ENCODE measurements at regions not wholly inside any gene's neighbourhood (a gene's known extent, or its start where the extent isn't known, plus 50 kb on each side); places are given as distances from the start of the nearest gene placed in this dataset.

DNA sequence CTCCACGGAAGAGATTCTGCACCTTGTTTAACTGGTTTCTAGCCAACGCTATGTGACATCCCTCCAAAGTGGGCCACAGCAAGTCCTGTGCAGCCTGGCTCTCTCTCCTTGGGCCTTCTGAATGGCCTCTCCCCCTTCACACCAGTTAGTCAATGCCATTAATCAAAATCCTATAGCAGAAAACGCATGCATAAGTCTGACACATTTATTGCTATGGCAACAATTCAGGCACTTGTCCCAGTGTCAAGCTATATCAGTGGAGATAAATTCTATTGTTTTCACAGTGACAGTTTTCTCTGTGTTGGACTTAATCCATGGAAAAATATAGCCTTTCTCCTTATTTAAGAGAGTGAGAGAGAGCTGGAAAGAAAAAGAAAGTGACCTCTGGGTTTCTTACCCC is 87.2 kb upstream of the TOX3 start:
- DNase-seq: no peak

DNA sequence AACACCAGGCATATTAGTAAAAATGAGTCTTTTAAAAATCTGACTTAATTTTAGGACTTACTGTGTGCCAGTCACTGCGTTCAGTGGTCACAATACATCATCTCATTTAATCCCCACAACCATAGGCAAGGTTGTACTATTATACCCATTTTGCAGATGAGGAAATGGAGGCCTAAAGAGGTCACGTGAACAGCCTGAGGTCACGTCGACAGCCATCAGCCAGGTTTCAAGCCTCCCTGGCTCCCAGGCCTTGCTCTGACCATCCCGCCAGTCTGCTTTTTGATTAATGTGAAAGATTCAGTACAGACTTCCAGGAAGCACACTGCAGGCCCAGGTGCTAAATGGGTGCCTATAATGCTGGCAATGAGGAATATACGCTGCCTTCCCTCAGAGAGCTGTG is 86.3 kb upstream of the TOX3 start:
- no peak for DNase-seq

DNA sequence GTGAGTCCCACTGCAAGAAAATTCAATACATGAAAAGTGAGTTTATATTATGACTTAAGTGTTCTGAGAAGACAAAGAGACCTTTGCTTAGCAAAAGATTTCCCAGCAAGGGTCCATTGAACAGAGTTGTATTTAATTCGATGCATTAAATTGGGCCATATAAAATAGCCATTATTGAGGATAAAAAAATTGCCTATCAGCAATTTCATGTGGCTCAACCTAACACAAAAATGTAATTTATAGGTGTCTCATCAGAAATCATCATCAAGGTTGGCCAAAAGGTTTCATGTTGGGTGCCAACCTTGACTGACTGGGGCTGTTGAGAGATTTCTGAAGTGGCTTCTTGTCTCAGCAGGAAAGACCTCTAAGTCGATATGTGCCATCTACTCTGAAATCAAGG is 84.8 kb upstream of the TOX3 start:
- DNase-seq: no peak

DNA sequence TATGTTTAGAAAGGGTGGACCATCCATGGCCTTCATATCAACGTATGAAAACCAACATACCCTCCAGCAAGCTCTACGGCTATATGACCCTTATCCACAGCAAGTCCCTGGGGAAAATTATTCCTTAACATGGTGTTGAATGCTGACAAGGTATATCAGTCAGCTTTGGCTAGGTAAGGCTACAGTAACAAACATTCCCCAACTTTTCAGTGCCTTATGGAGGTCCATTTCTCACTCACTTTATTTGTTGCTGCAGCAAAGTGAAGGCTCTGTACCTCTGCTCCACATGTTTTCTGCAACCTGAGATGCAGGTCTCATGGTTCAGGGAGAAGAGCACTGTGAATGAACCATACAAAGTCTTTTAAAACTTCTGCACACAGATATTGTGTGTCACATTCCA is 83.8 kb upstream of the TOX3 start:
- DNase-seq: no peak

DNA sequence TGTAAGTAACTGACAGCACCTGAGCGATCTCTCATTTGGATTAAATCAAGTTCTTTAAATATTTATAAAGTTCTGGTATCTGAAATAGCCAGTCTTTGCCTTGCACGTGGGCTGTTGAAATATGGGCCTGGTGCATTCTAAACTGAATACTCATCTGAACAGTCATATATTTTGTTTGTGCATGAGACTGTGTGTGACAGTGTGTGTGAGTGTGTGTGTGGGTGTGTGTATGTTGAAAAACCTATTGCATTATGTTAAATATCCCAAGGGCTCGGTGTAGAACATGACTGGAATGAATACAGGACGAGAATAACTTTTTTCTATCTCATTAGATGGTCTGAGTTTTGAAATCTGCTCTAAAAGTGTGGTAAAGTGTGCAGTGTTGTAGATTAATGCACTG is 82.4 kb upstream of the TOX3 start:
- no peak for DNase-seq

DNA sequence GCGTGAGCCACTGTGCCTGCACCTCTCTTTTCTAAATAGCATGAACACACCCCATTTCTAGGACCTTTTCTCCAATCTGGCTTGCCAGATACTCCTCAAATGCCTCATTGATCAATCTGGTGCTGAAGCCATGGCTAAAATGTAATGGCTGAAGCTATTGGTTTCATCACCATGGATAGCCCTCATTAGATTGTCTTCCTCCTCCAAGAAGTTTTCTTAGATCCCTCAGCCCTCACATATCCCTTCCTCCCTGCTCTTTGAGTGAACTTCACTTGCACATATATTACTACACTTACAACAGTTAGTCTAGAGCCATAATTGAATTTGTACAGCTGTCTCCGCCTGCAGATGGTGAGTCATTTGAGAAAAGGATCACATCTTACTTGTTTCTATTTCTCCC is 77.9 kb upstream of the TOX3 start:
- DNase-seq: no peak

DNA sequence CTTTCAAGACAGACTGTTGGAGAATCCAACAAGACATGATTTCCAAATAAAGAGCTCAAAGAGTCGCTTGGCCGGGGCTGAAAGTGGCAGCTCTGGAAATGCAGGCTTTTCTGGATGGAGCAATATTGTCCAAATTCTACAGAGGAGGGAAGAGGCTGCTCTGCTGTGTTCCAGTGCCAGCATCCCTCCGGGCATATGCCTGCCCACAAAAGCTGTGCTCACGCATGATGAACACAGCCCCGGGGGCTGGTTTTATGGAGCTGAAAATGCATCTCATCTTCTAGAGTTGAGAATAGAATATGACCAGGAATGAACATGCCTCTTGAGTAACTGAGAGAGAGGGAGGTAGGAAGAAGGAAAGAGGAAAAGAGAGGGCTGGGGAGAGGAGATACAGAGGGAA is 74.7 kb upstream of the TOX3 start:
- DNase-seq: no peak

DNA sequence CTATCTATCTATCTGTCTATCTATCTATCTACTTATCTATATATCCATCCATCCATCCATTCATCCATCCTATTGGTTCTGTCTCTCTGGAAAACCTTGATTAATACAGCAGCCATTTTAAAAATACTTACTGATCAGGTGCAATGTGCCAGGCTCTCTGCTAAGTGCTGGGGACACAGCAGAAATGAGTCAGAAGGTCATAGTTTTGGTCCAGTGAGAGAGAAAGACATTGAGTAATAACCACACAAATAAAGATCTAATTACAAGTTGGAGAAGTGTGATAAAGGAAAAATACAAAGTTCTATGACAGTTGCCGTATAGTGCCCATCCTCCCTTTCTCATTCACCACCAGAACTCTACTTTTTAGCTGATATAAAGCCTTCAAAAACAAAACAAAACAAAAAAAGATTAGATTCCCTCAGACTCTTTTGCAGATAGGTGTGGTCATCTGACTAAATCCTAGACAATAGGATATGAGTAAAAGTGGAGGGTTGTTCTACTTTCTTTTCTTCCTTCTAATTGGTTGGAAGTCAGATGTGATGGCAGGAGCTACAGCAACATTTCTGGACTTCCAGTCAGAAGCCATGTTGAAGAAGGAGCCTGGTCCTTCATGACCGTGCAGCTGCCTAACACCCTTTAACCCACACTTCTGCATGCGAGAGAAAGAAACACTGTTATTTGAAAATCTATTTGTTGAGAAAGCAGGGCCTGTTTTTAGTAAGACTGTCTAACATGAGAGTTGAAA is 72.0 kb upstream of the TOX3 start:
- no peak for DNase-seq

DNA sequence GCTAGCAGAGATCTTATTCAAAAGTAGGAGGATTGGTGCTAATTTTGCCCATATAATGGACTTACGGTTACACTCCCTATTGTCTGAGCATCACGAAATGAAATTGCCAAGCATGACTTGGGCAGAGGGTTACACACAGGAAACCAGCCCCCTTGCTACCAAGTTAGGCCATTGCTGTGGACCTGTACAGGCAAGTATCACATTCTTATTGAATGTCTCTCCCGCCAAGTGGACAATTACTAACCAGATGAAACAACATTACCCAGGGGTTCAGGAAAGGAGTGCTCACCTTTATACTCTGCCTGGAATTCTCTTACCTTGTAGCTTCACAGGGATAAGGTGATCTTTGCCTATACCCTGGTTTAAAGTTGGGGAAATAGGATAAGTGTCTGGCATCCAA is 70.6 kb upstream of the TOX3 start:
- no peak for DNase-seq

DNA sequence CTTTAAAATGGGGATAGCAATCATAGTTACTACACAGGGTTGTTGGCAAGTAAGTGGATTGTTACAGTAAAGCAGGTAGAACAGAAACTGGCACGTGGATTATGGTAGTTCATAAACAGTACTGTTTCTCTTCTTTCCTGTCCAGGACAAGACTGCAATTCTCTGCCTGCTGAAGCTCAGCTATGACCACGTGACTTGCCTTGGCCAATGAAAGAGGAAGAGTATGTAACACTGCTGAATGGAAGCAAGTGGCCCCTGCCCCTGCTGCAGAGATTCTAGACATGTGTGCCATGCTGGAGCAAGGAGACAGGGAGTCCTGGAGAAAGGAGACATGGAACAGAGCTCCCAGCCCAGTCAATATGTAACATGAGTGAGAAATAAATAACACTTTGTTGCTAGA is 66.6 kb upstream of the TOX3 start:
- DNase-seq: no peak

DNA sequence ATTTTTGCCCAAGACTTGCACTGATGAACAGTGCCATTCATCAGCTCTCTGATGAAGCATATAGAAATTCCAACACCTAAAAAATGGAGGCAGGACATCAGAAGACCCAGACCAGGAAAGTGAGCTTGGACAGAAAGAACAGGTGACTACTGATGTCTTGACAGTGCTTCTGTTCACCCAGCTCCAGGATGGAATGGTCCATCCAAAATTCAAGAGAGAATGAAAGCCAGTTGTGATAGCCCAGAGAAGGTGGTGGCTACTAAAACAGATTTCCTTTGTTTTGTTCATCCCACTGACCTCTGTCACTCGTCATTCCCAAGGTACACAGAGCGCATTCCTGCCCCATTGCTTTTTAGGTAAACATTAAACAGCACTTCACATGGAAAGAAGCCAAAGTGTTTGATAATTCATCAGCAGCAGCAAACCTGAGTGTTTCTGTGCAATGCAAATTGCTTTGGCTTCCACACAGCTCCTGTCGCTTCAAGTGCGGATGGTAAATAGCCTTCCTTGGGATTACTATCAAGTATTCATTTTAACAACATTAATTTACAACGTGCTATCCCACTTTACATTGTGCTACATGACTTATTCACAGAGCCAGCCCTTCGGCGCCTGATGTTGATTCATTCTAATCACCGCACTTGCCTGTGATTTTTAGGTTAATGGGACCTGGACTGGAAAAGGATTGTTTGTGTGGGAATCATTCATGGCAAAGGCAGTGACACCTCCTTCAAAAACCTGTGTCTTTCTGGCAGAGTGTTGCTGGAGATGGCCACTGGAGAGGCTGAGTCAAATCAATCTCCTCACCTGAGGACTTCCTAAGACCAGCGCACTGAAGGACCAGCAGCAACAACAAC is 65.1 kb upstream of the TOX3 start:
- DNase-seq: no peak

DNA sequence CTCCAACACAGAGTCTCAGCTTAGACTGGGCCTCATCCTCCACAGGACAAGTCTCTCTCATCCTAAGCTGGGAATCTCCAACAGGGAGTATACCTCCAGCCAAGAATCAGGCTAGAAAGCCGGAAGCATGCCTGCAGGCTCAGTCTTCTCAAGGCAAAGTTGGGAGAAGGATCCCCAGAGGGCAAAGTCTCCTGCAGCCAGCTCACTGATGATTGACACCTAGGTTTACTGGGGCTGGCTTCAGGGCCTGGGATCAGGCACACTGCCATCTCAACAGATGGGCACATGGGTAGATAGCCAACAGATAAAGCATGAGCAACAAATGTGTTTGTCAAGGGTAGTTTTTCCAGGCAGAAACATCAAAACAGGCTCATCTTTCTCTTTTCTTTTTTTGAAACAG is 56.1 kb upstream of the TOX3 start:
- DNase-seq: no peak

DNA sequence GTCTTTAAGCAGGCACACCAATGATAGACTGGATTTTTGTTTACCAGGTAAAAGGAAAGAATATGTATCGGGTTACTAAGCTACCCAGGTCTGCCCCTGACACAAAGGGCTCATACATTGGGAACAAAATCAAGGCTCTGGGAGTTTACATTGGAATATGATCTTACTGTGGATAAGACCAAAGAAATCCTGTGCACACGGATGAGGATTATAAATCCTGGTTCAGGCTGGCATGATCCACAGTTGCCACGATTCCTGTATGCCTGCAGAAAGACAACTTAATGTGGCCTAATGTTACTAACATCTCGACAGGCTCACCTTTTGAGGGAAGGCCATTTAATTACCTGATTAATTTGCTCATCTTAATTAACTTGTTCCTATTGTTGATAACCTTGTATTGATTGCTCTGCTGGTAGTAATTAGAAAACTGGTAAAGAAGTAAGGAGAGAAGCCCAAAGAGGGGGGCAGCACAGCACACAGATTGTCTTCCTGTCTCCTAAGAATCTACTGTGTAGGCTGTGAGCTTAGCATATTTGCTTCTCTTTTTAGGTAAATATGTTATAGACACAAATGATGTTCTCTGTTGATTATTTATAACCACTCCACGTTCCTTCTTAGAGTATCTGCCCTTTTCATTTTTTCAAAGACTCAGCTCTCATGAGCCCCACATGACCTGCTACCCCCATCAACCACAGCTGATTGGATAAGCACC is 51.0 kb upstream of the TOX3 start:
- no peak for DNase-seq

DNA sequence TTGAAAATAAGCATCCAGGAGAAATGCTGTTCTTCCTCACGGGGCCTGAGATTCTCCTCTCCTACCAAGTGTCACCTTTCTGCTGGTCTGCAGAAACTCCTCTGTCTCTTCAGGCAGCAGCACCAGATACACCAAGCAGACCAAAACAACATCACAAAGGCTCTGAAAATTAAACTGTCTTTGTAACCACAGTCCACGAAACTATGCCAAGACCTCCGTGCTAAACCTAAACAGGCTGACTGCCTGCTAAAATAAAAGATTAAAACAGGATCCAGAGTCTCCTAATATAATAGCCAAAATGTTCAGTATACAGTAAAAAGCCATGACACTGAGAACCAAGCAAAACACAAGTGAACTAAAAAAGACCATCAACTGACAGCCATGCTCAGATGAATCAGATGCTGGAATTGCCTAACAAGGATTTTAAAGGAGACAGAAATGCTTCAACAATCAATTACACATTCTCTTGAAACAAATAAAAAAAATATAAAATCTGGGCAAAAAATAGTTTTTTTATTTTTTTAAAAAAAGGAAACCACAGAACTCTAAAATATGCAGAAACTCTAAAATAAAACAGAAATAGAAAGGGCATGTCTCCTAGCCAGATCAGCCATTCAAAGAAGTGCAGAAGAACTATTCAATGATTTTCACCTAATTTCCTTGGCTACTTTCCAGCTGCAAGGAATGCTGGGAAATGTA is 50.3 kb upstream of the TOX3 start:
- no peak for DNase-seq

Data from dermis blood vessel endothelial cell (primary cell).